ENCODE measurements at regions not wholly inside any gene's neighbourhood (a gene's known extent, or its start where the extent isn't known, plus 50 kb on each side); places are given as distances from the start of the nearest gene placed in this dataset.

GRCh38 chr13:84774111-84774510 lies 891.8 kb upstream of the SLITRK1 start:
- no peak for DNase-seq (ENCODE audit: low read depth)
- no peak for TF ChIP-seq CTCF (IDR thresholded peaks at IDR 0.05; ENCODE audit: insufficient read depth, low read depth, low read length, missing control alignments)
- H3K4me3 ChIP-seq (ENCODE audit: low read depth, low read length): no peak overlapping the region

DNA sequence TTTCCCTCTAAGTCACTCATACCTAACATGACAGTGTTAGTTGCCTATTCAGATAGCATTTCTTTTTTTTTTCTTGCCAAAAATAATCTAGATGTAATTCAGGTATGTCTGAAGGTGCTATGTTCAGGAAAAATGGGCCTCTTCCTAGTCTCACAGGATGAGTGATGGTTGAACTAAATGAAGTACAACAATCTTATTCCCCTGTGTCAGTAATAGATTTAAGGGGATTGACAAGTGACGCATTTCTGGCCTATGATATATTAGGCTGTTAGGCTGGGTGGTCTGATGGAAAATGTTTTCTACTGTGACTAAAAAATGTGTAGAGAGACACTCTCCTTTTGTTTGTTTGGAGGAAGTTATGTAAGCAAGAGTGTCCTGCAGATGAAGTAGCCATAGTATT lies 878.7 kb upstream of the SLITRK1 start:
- H3K4me3 ChIP-seq (ENCODE audit: low read depth, low read length): no peak overlapping the region
- TF ChIP-seq CTCF (IDR thresholded peaks at IDR 0.05; ENCODE audit: insufficient read depth, low read depth, low read length, missing control alignments): no peak
- no peak for DNase-seq (ENCODE audit: low read depth)

GRCh38 chr13:84749126-84749525 lies 866.9 kb upstream of the SLITRK1 start:
- no peak for DNase-seq (ENCODE audit: low read depth)
- TF ChIP-seq CTCF (IDR thresholded peaks at IDR 0.05; ENCODE audit: insufficient read depth, low read depth, low read length, missing control alignments): no peak
- H3K4me3 ChIP-seq (ENCODE audit: low read depth, low read length): no peak overlapping the region

DNA sequence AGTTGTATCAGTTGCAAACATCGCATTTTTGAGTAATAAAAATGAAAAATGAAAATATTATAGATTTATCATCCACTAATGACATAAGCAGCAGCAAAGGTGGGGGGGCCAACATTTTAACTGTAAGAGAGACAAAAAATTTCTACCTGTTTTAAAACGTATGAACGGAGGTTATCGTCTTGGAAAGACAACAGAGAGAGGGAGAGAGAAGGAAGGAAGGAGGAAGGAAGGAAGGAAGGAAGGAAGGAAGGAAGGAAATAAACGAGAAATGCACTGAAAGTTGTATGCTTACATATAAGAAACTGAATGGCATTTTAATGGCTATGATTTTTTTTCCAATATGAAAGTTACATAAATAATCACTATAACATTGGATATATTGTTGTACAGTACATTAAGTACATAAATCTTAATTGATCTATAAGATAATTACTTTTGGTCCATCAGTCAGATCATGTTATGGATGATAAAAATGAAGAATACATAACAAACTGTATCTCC lies 862.8 kb upstream of the SLITRK1 start:
- H3K4me3 ChIP-seq (ENCODE audit: low read depth, low read length): no peak overlapping the region
- DNase-seq (ENCODE audit: low read depth): no peak
- TF ChIP-seq CTCF (IDR thresholded peaks at IDR 0.05; ENCODE audit: insufficient read depth, low read depth, low read length, missing control alignments): no peak

GRCh38 chr13:84744203-84744602 lies 861.9 kb upstream of the SLITRK1 start:
- TF ChIP-seq CTCF (IDR thresholded peaks at IDR 0.05; ENCODE audit: insufficient read depth, low read depth, low read length, missing control alignments): no peak
- no peak overlapping the region for H3K4me3 ChIP-seq (ENCODE audit: low read depth, low read length)
- no peak for DNase-seq (ENCODE audit: low read depth)

DNA sequence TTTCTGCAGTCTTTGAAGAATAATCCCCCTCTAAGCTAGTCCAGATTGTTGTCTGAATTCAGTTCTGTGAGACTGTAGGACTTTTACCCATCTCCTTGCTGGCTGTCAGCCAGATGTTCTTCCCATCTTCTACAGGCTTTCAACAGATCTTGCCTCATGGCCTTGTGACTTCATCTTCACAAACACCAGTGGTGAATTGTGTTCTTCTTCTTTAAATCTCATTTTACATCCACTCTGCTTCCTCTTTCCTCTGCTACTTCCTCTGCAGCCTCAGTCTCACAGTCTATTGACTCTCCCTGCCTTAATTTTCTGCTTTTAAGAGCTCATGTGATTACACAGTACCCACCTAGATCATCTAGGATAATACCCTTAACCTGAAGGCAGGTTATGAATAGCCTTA lies 859.0 kb upstream of the SLITRK1 start:
- no peak overlapping the region for H3K4me3 ChIP-seq (ENCODE audit: low read depth, low read length)
- DNase-seq (ENCODE audit: low read depth): no peak
- no peak for TF ChIP-seq CTCF (IDR thresholded peaks at IDR 0.05; ENCODE audit: insufficient read depth, low read depth, low read length, missing control alignments)

GRCh38 chr13:84739021-84739420 lies 856.7 kb upstream of the SLITRK1 start:
- no peak overlapping the region for H3K4me3 ChIP-seq (ENCODE audit: low read depth, low read length)
- no peak for TF ChIP-seq CTCF (IDR thresholded peaks at IDR 0.05; ENCODE audit: insufficient read depth, low read depth, low read length, missing control alignments)
- no peak for DNase-seq (ENCODE audit: low read depth)

Measured in GM12865 (cell line).